ENCODE measurements at regions not wholly inside any gene's neighbourhood (a gene's known extent, or its start where the extent isn't known, plus 50 kb on each side); places are given as distances from the start of the nearest gene placed in this dataset.
"Not testable (repeated sequence)": the region's sequence is repeated elsewhere in the genome, so short reads cannot be mapped to it uniquely, and the experiment has no call there.

- H3K9me3 ChIP-seq (replicated peaks in 1 of 3); H3K36me3 ChIP-seq (replicated peaks in 1 of 2); H3K4me3 ChIP-seq; H3K4me1 ChIP-seq (replicated peaks in 1 of 2); H3K27ac ChIP-seq; H3K27me3 ChIP-seq; intact Hi-C loops (cut with DNase I): not testable (repeated sequence)
- DNase-seq: peak; percentile 16 to 78 (median 47)
- TF ChIP-seq, protein P1, sequence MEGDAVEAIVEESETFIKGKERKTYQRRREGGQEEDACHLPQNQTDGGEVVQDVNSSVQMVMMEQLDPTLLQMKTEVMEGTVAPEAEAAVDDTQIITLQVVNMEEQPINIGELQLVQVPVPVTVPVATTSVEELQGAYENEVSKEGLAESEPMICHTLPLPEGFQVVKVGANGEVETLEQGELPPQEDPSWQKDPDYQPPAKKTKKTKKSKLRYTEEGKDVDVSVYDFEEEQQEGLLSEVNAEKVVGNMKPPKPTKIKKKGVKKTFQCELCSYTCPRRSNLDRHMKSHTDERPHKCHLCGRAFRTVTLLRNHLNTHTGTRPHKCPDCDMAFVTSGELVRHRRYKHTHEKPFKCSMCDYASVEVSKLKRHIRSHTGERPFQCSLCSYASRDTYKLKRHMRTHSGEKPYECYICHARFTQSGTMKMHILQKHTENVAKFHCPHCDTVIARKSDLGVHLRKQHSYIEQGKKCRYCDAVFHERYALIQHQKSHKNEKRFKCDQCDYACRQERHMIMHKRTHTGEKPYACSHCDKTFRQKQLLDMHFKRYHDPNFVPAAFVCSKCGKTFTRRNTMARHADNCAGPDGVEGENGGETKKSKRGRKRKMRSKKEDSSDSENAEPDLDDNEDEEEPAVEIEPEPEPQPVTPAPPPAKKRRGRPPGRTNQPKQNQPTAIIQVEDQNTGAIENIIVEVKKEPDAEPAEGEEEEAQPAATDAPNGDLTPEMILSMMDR (IDR thresholded peaks at IDR 0.05): peak; percentile 48 to 79 (median 69)
- WGBS, 4 donors: 41 to 46% (median 44%) methylated on average over 15 to 17 of the region's 17 CpGs
These were observed 76.3 kb upstream of the KCNAB1 start for GRCh38 chr3:156043832-156044633.

DNA sequence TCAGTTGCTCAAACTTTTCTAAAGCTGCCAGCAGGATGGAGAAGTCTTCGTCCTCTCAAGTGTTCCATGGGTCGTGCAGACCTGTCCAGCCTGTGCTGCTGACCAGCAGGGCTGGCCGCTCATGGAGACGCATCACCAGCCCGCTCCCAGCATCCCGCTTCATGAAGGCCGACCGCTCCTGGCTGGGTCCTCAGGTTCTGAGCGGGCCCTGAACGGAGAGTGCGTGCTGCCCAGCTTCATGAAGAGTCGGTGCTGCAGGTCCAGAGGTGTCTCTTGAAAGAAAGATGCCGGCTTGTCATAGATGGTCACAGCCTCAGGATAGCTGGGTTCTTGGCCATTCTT, 75.8 kb upstream of the KCNAB1 start:
- 89 to 95% (median 93%) methylated on average over 13 of the region's 13 CpGs for WGBS, 4 donors
- TF ChIP-seq POLR2A (IDR thresholded peaks at IDR 0.05): no peak
- TF ChIP-seq, protein P1 (IDR thresholded peaks at IDR 0.05): no peak
- intact Hi-C loops (cut with DNase I): no loop called here

DNA sequence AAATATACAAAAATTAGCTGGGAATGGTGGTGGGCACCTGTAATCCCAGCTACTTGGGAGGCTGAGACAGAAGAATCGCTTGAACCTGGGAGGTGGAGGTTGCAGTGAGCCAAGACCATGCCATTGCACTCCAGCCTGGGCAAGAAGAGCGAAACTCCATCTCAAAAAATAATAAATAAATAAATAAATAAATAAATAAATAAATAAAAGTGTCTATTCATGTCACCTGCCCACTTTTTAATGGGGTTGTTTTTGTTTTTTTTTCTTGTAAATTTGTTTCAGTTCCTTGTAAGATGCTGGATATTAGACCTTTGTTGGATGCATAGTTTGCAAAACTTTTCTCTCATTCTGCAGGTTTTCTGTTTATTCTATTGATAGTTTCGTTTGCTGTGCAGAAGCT, 71.9 kb upstream of the KCNAB1 start:
- H3K36me3 ChIP-seq (replicated peaks in 1 of 2); H3K9me3 ChIP-seq (replicated peaks in 1 of 3); H3K27ac ChIP-seq; intact Hi-C loops (cut with DNase I); H3K4me1 ChIP-seq (replicated peaks in 1 of 2); H3K27me3 ChIP-seq; H3K4me3 ChIP-seq; DNase-seq: not testable (repeated sequence)
- WGBS, 4 donors: 87 to 91% (median 88%) methylated on average over 3 of the region's 3 CpGs

More for the DNA sequence above, 75.8 kb upstream of the KCNAB1 start:
- no peak overlapping the region for H3K27ac ChIP-seq
- no peaks in the 10 kb centered on the region for H3K27me3 ChIP-seq
- DNase-seq: no peak
- H3K4me1 ChIP-seq (replicated peaks in 1 of 2): no peaks in the 10 kb centered on the region
- no peak overlapping the region for H3K4me3 ChIP-seq
- H3K36me3 ChIP-seq (replicated peaks in 1 of 2): no peaks in the 10 kb centered on the region
- no peaks in the 10 kb centered on the region for H3K9me3 ChIP-seq (replicated peaks in 1 of 3)

GRCh38 chr3:156050918-156051317, 69.5 kb upstream of the KCNAB1 start:
- Histone ChIP-seq H3K36me3 (replicated peaks in 1 of 2) (no peaks in the 10 kb centered on the region), H3K27me3 (no peaks in the 10 kb centered on the region), H3K27ac (no peak overlapping the region), H3K9me3 (replicated peaks in 1 of 3) (no peaks in the 10 kb centered on the region), H3K4me1 (replicated peaks in 1 of 2) (no peaks in the 10 kb centered on the region), H3K4me3 (no peak overlapping the region)
- WGBS, 4 donors: 95 to 100% (median 97%) methylated on average over 1 of the region's 1 CpG
- TF ChIP-seq, protein P1 (IDR thresholded peaks at IDR 0.05): no peak
- no peak for TF ChIP-seq POLR2A (IDR thresholded peaks at IDR 0.05)
- intact Hi-C loops (cut with DNase I): no loop called here
- no peak for DNase-seq

- no peaks in the 10 kb centered on the region for H3K4me1 ChIP-seq (replicated peaks in 1 of 2)
- H3K27ac ChIP-seq: no peak overlapping the region
- no peaks in the 10 kb centered on the region for H3K9me3 ChIP-seq (replicated peaks in 1 of 3)
- WGBS, 4 donors: 92 to 98% (median 95%) methylated on average over 9 to 15 of the region's 15 CpGs
- no peak for DNase-seq
- H3K36me3 ChIP-seq (replicated peaks in 1 of 2): no peaks in the 10 kb centered on the region
- TF ChIP-seq, protein P1 (IDR thresholded peaks at IDR 0.05): no peak
- TF ChIP-seq POLR2A (IDR thresholded peaks at IDR 0.05): no peak
- no peak overlapping the region for H3K4me3 ChIP-seq
- no peaks in the 10 kb centered on the region for H3K27me3 ChIP-seq
- intact Hi-C loops (cut with DNase I): no loop called here
These were observed 68.7 kb upstream of the KCNAB1 start for GRCh38 chr3:156051651-156052050.
